Adrenal gland (tissue), 9 donors: ENCODE measurements at regions not wholly inside any gene's neighbourhood (a gene's known extent, or its start where the extent isn't known, plus 50 kb on each side); places are given as distances from the start of the nearest gene placed in this dataset.
"Not testable (repeated sequence)": the region's sequence is repeated elsewhere in the genome, so short reads cannot be mapped to it uniquely, and the experiment has no call there.

Source experiments
- DNase-seq, 7 donors: peaks; one replicate each; pipeline ENCODE4 v3.0.0-alpha.2; 2019 to 2020
- H3K27ac ChIP-seq, 5 donors: fragments of 200-600 bp; sonication (generic) in 4 of 5; 1 replicate in 3 of 5; 2 replicates in 2 of 5; pipeline versions ENCODE4 v1.5.1 to v1.8.0; 2016 to 2020; ENCODE audit warnings: mild to moderate bottlenecking in 1 of 5
- H3K27me3 ChIP-seq: fragments of 200-600 bp; 2 replicates; pipeline ENCODE4 v1.8.0; 2021
- H3K36me3 ChIP-seq, 2 donors: fragments of 200-600 bp; replicated peaks in 1 of 2; 1 replicate in 1 of 2; 2 replicates in 1 of 2; pipeline versions ENCODE4 v1.5.1 to v1.8.0; 2018 to 2022
- H3K4me1 ChIP-seq, 2 donors: fragments of 200-600 bp; replicated peaks in 1 of 2; 1 replicate in 1 of 2; 2 replicates in 1 of 2; pipeline versions ENCODE4 v1.5.1 to v1.8.0; 2018 to 2021
- H3K4me3 ChIP-seq, 4 donors: fragments of 200-600 bp; sonication (generic) in 3 of 4; one replicate each; pipeline ENCODE4 v1.5.1; 2016 to 2018
- H3K9me3 ChIP-seq, 3 donors: fragments of 200-600 bp; sonication (generic) in 1 of 3; replicated peaks in 1 of 3; 1 replicate in 2 of 3; 2 replicates in 1 of 3; pipeline versions ENCODE4 v1.5.1 to v1.8.0; 2016 to 2021
- CTCF ChIP-seq, 6 experiments: fragments of 450-650 bp in 4 of 6; fragments of 200-600 bp in 2 of 6; sonication (generic) in 1 of 6; IDR thresholded peaks; 1 replicate in 5 of 6; 2 replicates in 1 of 6; pipeline versions ENCODE4 v1.5.1 to v1.8.0; 2016 to 2021; ENCODE audit warnings: antibody characterized with exemption in 6 of 6, mild to moderate bottlenecking in 2 of 6, moderate library complexity in 1 of 6
- POLR2A ChIP-seq, 2 donors: fragments of 450-650 bp; IDR thresholded peaks; one replicate each; pipeline ENCODE4 v1.6.1; 2017; ENCODE audit warnings: antibody characterized with exemption in 2 of 2, mild to moderate bottlenecking in 2 of 2, moderate library complexity in 1 of 2
- WGBS, 4 donors: extraction: QIAGEN DNeasy Blood & Tissue Kit in 2 of 4; methylation state at CpG; one replicate each; pipeline versions ENCODE4 v1.1.5 to v1.1.7; 2013 to 2017; 5-methylcytosine and 5-hydroxymethylcytosine counted together
- intact Hi-C, 2 donors: fragments of 100-400 bp; cut with DNase I; formaldehyde crosslinking; loops; one replicate each; pipeline versions ENCODE4 v1.14.1 to v1.15.0; 2022 to 2023
- donor health status: healthy with polysubstance abuse.
- donor health status: Bipolar disorder and iron deficiency.
- donor health status: DM: yes; HTN: yes; CAD: no.
- donor health status: DM: no; HTN: no; CAD: no.
- donor health status: DM: no; HTN: no; CAD: no.

- H3K36me3 ChIP-seq: no peaks in the 10 kb centered on the region
- H3K9me3 ChIP-seq: no peaks in the 10 kb centered on the region
- no peaks in the 10 kb centered on the region for H3K4me1 ChIP-seq
- H3K4me3 ChIP-seq: no peak overlapping the region
- WGBS, 4 donors: 91 to 97% (median 97%) methylated on average over 2 of the region's 2 CpGs
- intact Hi-C loops: no loop called here
- no peak for DNase-seq
- H3K27ac ChIP-seq: no peak overlapping the region
- TF ChIP-seq POLR2A (IDR thresholded peaks at IDR 0.05): no peak
- TF ChIP-seq CTCF (IDR thresholded peaks at IDR 0.05): no peak
- H3K27me3 ChIP-seq: no peaks in the 10 kb centered on the region
These were observed 97.0 kb downstream of the TLR5 start for GRCh38 chr1:223046011-223046410.

GRCh38 chr1:223046463-223046862 lies 96.6 kb downstream of the TLR5 start:
- H3K4me3 ChIP-seq, DNase-seq, H3K36me3 ChIP-seq, H3K27me3 ChIP-seq, H3K9me3 ChIP-seq, H3K27ac ChIP-seq, intact Hi-C loops, H3K4me1 ChIP-seq: not testable (repeated sequence)
- WGBS, 4 donors: 91 to 95% (median 92%) methylated on average over 8 of the region's 8 CpGs

GRCh38 chr1:223048026-223048425 lies 95.0 kb downstream of the TLR5 start:
- no peak overlapping the region for H3K27ac ChIP-seq
- WGBS, 4 donors: 80 to 93% (median 88%) methylated on average over 1 to 2 of the region's 2 CpGs
- intact Hi-C loops: no loop called here
- H3K4me1 ChIP-seq: no peaks in the 10 kb centered on the region
- TF ChIP-seq CTCF (IDR thresholded peaks at IDR 0.05) (no peak), POLR2A (IDR thresholded peaks at IDR 0.05) (no peak)
- no peaks in the 10 kb centered on the region for H3K27me3 ChIP-seq
- H3K4me3 ChIP-seq: no peak overlapping the region
- H3K9me3 ChIP-seq: no peaks in the 10 kb centered on the region
- DNase-seq: no peak
- no peaks in the 10 kb centered on the region for H3K36me3 ChIP-seq

GRCh38 chr1:223052462-223052861 lies 90.6 kb downstream of the TLR5 start:
- Histone ChIP-seq H3K4me1 (no peaks in the 10 kb centered on the region), H3K27me3 (no peaks in the 10 kb centered on the region), H3K36me3 (no peaks in the 10 kb centered on the region), H3K27ac (no peak overlapping the region), H3K4me3 (no peak overlapping the region), H3K9me3 (no peaks in the 10 kb centered on the region)
- intact Hi-C loops: no loop called here
- 88 to 94% (median 91%) methylated on average over 9 of the region's 9 CpGs for WGBS, 4 donors
- TF ChIP-seq CTCF (IDR thresholded peaks at IDR 0.05) (no peak), POLR2A (IDR thresholded peaks at IDR 0.05) (no peak)
- DNase-seq: no peak

- Histone ChIP-seq H3K9me3 (no peaks in the 10 kb centered on the region), H3K36me3 (no peaks in the 10 kb centered on the region), H3K4me1 (no peaks in the 10 kb centered on the region), H3K27ac (no peak overlapping the region), H3K27me3 (no peaks in the 10 kb centered on the region), H3K4me3 (no peak overlapping the region)
- 65 to 73% (median 67%) methylated on average over 5 of the region's 5 CpGs for WGBS, 4 donors
- TF ChIP-seq CTCF (IDR thresholded peaks at IDR 0.05) (no peak), POLR2A (IDR thresholded peaks at IDR 0.05) (no peak)
- intact Hi-C loops: no loop called here
- DNase-seq: peak in 5 of 7 donors; percentile 38 to 57 (median 52)
These were observed 90.1 kb downstream of the TLR5 start for GRCh38 chr1:223052931-223053330.
